A673 (cell line): ENCODE measurements at regions not wholly inside any gene's neighbourhood (a gene's known extent, or its start where the extent isn't known, plus 50 kb on each side); places are given as distances from the start of the nearest gene placed in this dataset.

Experiments used
- BruUV-seq: library from RNA; stranded (reverse); fragments of 400-500 nt; replicated peaks from 2 replicates; lab custom pipeline; 2021; lab: Mats Ljungman, UMichigan
- CTCF ChIA-PET: fragments of 300-600 bp; sonication (Branson Sonifier 250); formaldehyde crosslinking; loops from one replicate; lab custom pipeline; 2022; ENCODE audit warnings: antibody characterized with exemption; lab: Charles Lee
- POLR2A ChIA-PET: fragments of 300-600 bp; sonication (Branson Sonifier 250); formaldehyde crosslinking; loops from one replicate; lab custom pipeline; 2022; ENCODE audit warnings: antibody characterized with exemption; ENCODE audit not compliant: low non-redundant PET; lab: Charles Lee
- DNase-seq: peaks from one replicate; pipeline ENCODE4 v3.0.0-alpha.2; 2015; ENCODE audit warnings: low spot score
- H3K27ac ChIP-seq: fragments of 200-600 bp; sonication (generic); 2 replicates; pipeline ENCODE4 v1.5.1; 2016; ENCODE audit warnings: mixed run types, low read depth, mild to moderate bottlenecking, mixed read lengths, antibody characterized with exemption, low read length; ENCODE audit not compliant: poor library complexity, severe bottlenecking
- H3K27me3 ChIP-seq: fragments of 200-600 bp; sonication (generic); replicated peaks from 2 replicates; pipeline ENCODE4 v1.6.1; 2017; ENCODE audit warnings: mixed run types, low read depth, mild to moderate bottlenecking, mixed read lengths, antibody characterized with exemption, low read length; ENCODE audit not compliant: insufficient read depth, poor library complexity
- H3K36me3 ChIP-seq: fragments of 200-600 bp; sonication (generic); 2 replicates; pipeline ENCODE4 v1.6.1; 2016; ENCODE audit warnings: mixed run types, mild to moderate bottlenecking, mixed read lengths, antibody characterized with exemption, low read length; ENCODE audit not compliant: insufficient read depth, poor library complexity, severe bottlenecking
- H3K4me1 ChIP-seq: fragments of 200-600 bp; sonication (generic); 2 replicates; pipeline ENCODE4 v1.6.1; 2017; ENCODE audit warnings: mixed run types, mild to moderate bottlenecking, mixed read lengths, antibody characterized with exemption, low read length; ENCODE audit not compliant: insufficient read depth, poor library complexity, severe bottlenecking
- H3K4me3 ChIP-seq: fragments of 200-600 bp; sonication (generic); 2 replicates; pipeline ENCODE4 v1.5.1; 2016; ENCODE audit warnings: low read depth, mixed run types, mild to moderate bottlenecking, mixed read lengths, low read length; ENCODE audit not compliant: poor library complexity, severe bottlenecking
- H3K9me3 ChIP-seq: fragments of 200-600 bp; sonication (generic); 2 replicates; pipeline ENCODE4 v1.6.1; 2016; ENCODE audit warnings: mixed run types, low read depth, mild to moderate bottlenecking, mixed read lengths, antibody characterized with exemption, low read length; ENCODE audit not compliant: poor library complexity, severe bottlenecking
- CTCF ChIP-seq: fragments of 300-800, 200-600 bp; sonication (generic); conservative IDR thresholded peaks from 2 replicates; pipeline ENCODE4 v1.5.1; 2017; ENCODE audit warnings: low read depth, mild to moderate bottlenecking, antibody characterized with exemption, low read length, moderate library complexity, mixed read lengths
- EZH2 ChIP-seq: fragments of 200-600 bp; sonication (generic); IDR thresholded peaks from 2 replicates; pipeline ENCODE4 v1.6.1; 2017; ENCODE audit warnings: borderline replicate concordance, low read depth, mild to moderate bottlenecking, mixed read lengths, antibody characterized with exemption, low read length; ENCODE audit not compliant: poor library complexity, severe bottlenecking
- intact Hi-C: fragments of 100-400 bp; cut with micrococcal nuclease; formaldehyde crosslinking; loops from one replicate; pipeline ENCODE4 v1.10.0; 2022; ENCODE audit not compliant: unreplicated experiment

GRCh38 chr3:106813742-106814141, 563.5 kb upstream of the CCDC54 start:
- POLR2A ChIA-PET, result no interaction called here
- Histone ChIP-seq H3K4me3 (no peak overlapping the region), H3K9me3 (no peaks in the 10 kb centered on the region), H3K27ac (no peak overlapping the region), H3K27me3 (no peaks in the 10 kb centered on the region), H3K36me3 (no peaks in the 10 kb centered on the region), H3K4me1 (peaks cover 23% of the 10 kb centered on the region)
- intact Hi-C loops, result no loop called here
- TF ChIP-seq EZH2 (no peak), CTCF (no peak)
- DNase-seq, result no peak
- no TSS peak for BruUV-seq
- CTCF ChIA-PET, result no interaction called here

- no peak for TF ChIP-seq CTCF
- no peak for TF ChIP-seq EZH2
- intact Hi-C loops, result no loop called here
- CTCF ChIA-PET, result no interaction called here
- Histone ChIP-seq H3K36me3 (no peaks in the 10 kb centered on the region), H3K27ac (no peak overlapping the region), H3K9me3 (no peaks in the 10 kb centered on the region), H3K4me3 (no peak overlapping the region), H3K27me3 (no peaks in the 10 kb centered on the region), H3K4me1 (peaks cover 23% of the 10 kb centered on the region)
- POLR2A ChIA-PET, result no interaction called here
- DNase-seq, result no peak
- BruUV-seq, result no TSS peak
These were observed 563.0 kb upstream of the CCDC54 start for GRCh38 chr3:106814231-106814630.

- peaks cover 3% of the 10 kb centered on the region for H3K4me1 ChIP-seq
- intact Hi-C loops, result no loop called here
- ChIA-PET POLR2A (no interaction called here), CTCF (no interaction called here)
- no peaks in the 10 kb centered on the region for H3K27me3 ChIP-seq
- DNase-seq, result no peak
- H3K27ac ChIP-seq, result no peak overlapping the region
- H3K4me3 ChIP-seq, result no peak overlapping the region
- H3K36me3 ChIP-seq, result no peaks in the 10 kb centered on the region
- BruUV-seq, result no TSS peak
- no peaks in the 10 kb centered on the region for H3K9me3 ChIP-seq
- TF ChIP-seq CTCF (no peak), EZH2 (no peak)
These were observed 560.4 kb upstream of the CCDC54 start for GRCh38 chr3:106816838-106817237.
